ENCODE measurements at regions not wholly inside any gene's neighbourhood (a gene's known extent, or its start where the extent isn't known, plus 50 kb on each side); places are given as distances from the start of the nearest gene placed in this dataset.

DNA sequence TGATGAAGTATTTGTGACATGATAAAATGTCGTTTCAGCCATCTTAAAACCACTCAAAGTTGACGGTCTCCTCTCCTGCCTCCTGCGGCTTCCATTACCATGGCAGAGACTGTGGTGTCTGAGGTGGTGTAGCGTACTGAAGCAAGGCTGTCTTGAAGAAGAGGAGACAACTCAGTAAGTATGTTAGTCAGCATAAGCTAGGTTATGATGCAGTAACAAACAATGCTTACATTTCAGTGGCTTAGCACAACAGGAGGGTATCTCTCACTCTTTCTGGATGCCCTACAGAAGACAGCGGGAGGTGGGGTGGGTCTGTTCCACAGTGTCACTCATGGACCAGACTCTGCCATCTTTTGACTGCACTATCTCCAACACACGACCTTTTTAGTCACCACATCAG is 174.7 kb upstream of the AHI1 start:
- Histone ChIP-seq H3K27ac (ENCODE audit: low read depth, low read length) (no peak overlapping the region), H2AFZ (ENCODE audit: low read depth, low read length, poor library complexity, severe bottlenecking) (no peak overlapping the region), H3K9ac (ENCODE audit: low read length) (no peak overlapping the region), H3K9me3 (ENCODE audit: control insufficient read depth in 1 of 2, insufficient read depth in 1 of 2, low read depth in 1 of 2, low read length in 2 of 2) (no peaks in the 10 kb centered on the region), H3K36me3 (ENCODE audit: control insufficient read depth in 1 of 2, insufficient read depth in 2 of 2, low read length in 2 of 2) (no peaks in the 10 kb centered on the region), H4K20me1 (ENCODE audit: insufficient read depth) (no peaks in the 10 kb centered on the region), H3K4me2 (ENCODE audit: low read length) (no peak overlapping the region), H3K9me2 (ENCODE audit: insufficient read depth) (no peaks in the 10 kb centered on the region), H3K27me3 (ENCODE audit: insufficient read depth, low read length) (no peaks in the 10 kb centered on the region), H3K4me3 (replicated peaks in 1 of 2; ENCODE audit: low read depth in 1 of 2, low read length in 2 of 2) (no peak overlapping the region), H3K4me1 (ENCODE audit: control insufficient read depth in 1 of 2, insufficient read depth in 2 of 2, low read length in 2 of 2) (no peaks in the 10 kb centered on the region), H3K79me2 (ENCODE audit: insufficient read depth, low read length) (no peaks in the 10 kb centered on the region)
- BruUV-seq (replicated peaks), result no TSS peak
- intact Hi-C loops (cut with micrococcal nuclease), result no loop called here
- ChIA-PET CTCF (no interaction called here), POLR2A (no interaction called here), RAD21 (ENCODE audit: low non-redundant PET in 1 of 2, low total read pairs in 2 of 2, uncharacterized antibody in 2 of 2, unreplicated experiment in 2 of 2) (no interaction called here)
- DNase-seq (ENCODE audit: low read depth, low spot score) (no peak), ATAC-seq (no peak)
- TF ChIP-seq FOSL1 (IDR thresholded peaks at IDR 0.05; ENCODE audit: low read depth) (no peak), MAX (IDR thresholded peaks at IDR 0.05) (no peak), ZFX (IDR thresholded peaks at IDR 0.05) (no peak), RAD21 (IDR thresholded peaks at IDR 0.05; ENCODE audit: low read depth) (no peak), TCF7L2 (IDR thresholded peaks at IDR 0.05; ENCODE audit: borderline replicate concordance, extremely low read depth, insufficient read depth, insufficient read length) (no peak), SRF (IDR thresholded peaks at IDR 0.05; ENCODE audit: low read depth) (no peak), ZNF274 (IDR thresholded peaks at IDR 0.05; ENCODE audit: low read depth, low read length) (no peak), YY1 (IDR thresholded peaks at IDR 0.05; ENCODE audit: extremely low read depth, insufficient replicate concordance, low read depth, low read length) (no peak), JUND (IDR thresholded peaks at IDR 0.05) (no peak), POLR2AphosphoS5 (IDR thresholded peaks at IDR 0.05; ENCODE audit: low read depth, low read length) (no peak), POLR2A (IDR thresholded peaks at IDR 0.05; ENCODE audit: borderline replicate concordance, extremely low read depth, insufficient read depth, insufficient read length) (no peak)
- TF ChIP-seq, protein P1, sequence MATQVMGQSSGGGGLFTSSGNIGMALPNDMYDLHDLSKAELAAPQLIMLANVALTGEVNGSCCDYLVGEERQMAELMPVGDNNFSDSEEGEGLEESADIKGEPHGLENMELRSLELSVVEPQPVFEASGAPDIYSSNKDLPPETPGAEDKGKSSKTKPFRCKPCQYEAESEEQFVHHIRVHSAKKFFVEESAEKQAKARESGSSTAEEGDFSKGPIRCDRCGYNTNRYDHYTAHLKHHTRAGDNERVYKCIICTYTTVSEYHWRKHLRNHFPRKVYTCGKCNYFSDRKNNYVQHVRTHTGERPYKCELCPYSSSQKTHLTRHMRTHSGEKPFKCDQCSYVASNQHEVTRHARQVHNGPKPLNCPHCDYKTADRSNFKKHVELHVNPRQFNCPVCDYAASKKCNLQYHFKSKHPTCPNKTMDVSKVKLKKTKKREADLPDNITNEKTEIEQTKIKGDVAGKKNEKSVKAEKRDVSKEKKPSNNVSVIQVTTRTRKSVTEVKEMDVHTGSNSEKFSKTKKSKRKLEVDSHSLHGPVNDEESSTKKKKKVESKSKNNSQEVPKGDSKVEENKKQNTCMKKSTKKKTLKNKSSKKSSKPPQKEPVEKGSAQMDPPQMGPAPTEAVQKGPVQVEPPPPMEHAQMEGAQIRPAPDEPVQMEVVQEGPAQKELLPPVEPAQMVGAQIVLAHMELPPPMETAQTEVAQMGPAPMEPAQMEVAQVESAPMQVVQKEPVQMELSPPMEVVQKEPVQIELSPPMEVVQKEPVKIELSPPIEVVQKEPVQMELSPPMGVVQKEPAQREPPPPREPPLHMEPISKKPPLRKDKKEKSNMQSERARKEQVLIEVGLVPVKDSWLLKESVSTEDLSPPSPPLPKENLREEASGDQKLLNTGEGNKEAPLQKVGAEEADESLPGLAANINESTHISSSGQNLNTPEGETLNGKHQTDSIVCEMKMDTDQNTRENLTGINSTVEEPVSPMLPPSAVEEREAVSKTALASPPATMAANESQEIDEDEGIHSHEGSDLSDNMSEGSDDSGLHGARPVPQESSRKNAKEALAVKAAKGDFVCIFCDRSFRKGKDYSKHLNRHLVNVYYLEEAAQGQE (IDR thresholded peaks at IDR 0.05; ENCODE audit: low read depth), result no peak
- TF ChIP-seq, protein P2, sequence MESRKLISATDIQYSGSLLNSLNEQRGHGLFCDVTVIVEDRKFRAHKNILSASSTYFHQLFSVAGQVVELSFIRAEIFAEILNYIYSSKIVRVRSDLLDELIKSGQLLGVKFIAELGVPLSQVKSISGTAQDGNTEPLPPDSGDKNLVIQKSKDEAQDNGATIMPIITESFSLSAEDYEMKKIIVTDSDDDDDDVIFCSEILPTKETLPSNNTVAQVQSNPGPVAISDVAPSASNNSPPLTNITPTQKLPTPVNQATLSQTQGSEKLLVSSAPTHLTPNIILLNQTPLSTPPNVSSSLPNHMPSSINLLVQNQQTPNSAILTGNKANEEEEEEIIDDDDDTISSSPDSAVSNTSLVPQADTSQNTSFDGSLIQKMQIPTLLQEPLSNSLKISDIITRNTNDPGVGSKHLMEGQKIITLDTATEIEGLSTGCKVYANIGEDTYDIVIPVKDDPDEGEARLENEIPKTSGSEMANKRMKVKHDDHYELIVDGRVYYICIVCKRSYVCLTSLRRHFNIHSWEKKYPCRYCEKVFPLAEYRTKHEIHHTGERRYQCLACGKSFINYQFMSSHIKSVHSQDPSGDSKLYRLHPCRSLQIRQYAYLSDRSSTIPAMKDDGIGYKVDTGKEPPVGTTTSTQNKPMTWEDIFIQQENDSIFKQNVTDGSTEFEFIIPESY (IDR thresholded peaks at IDR 0.05; ENCODE audit: extremely low read depth, insufficient replicate concordance, low read length), result no peak
